ENCODE measurements at regions not wholly inside any gene's neighbourhood (a gene's known extent, or its start where the extent isn't known, plus 50 kb on each side); places are given as distances from the start of the nearest gene placed in this dataset.

- TF ChIP-seq CTCF (conservative IDR thresholded peaks at IDR 0.05), result no peak
- no peaks in the 10 kb centered on the region for H3K36me3 Mint-ChIP-seq (ENCODE audit: low read depth)
These were observed 174.4 kb downstream of the PCSK1 start for GRCh38 chr5:96258692-96259091.

GRCh38 chr5:96257904-96258303 is 175.1 kb downstream of the PCSK1 start:
- Mint-ChIP-seq H3K27ac (no peak overlapping the region), H3K4me3 (no peak overlapping the region), H3K9me3 (no peaks in the 10 kb centered on the region), H3K36me3 (ENCODE audit: low read depth) (no peaks in the 10 kb centered on the region), H3K4me1 (no peaks in the 10 kb centered on the region), H3K27me3 (ENCODE audit: insufficient read depth) (no peaks in the 10 kb centered on the region)
- no peak overlapping the region for H3K9ac ChIP-seq (ENCODE audit: extremely low read depth, low read length, poor library complexity, severe bottlenecking)
- 89 to 100% methylated on average over 1 to 2 of the region's 2 CpGs for WGBS, 2 experiments (ENCODE audit: insufficient coverage in 1 of 2, insufficient read length in 1 of 2)
- TF ChIP-seq CTCF (conservative IDR thresholded peaks at IDR 0.05), result no peak
- no peak overlapping the region for H3K27ac ChIP-seq (ENCODE audit: low read depth, low read length)
- DNase-seq, result no peak
- no peaks in the 10 kb centered on the region for H3K27me3 ChIP-seq (ENCODE audit: control insufficient read depth, insufficient read depth, low read length, poor library complexity, severe bottlenecking)
- H3K36me3 ChIP-seq (ENCODE audit: control insufficient read depth, insufficient read depth, low read length), result no peaks in the 10 kb centered on the region
- no peaks in the 10 kb centered on the region for H3K9me3 ChIP-seq (ENCODE audit: control insufficient read depth, low read length)
- H3K4me1 ChIP-seq (ENCODE audit: control insufficient read depth, insufficient read depth, low read length), result no peaks in the 10 kb centered on the region
- H3K4me3 ChIP-seq (ENCODE audit: low read length), result no peak overlapping the region

More at GRCh38 chr5:96258692-96259091, 174.4 kb downstream of the PCSK1 start:
- Histone ChIP-seq H3K27ac (ENCODE audit: low read depth, low read length) (no peak overlapping the region), H3K4me3 (ENCODE audit: low read length) (no peak overlapping the region), H3K9me3 (ENCODE audit: control insufficient read depth, low read length) (no peaks in the 10 kb centered on the region), H3K4me1 (ENCODE audit: control insufficient read depth, insufficient read depth, low read length) (no peaks in the 10 kb centered on the region), H3K36me3 (ENCODE audit: control insufficient read depth, insufficient read depth, low read length) (no peaks in the 10 kb centered on the region), H3K27me3 (ENCODE audit: control insufficient read depth, insufficient read depth, low read length, poor library complexity, severe bottlenecking) (no peaks in the 10 kb centered on the region), H3K9ac (ENCODE audit: extremely low read depth, low read length, poor library complexity, severe bottlenecking) (no peak overlapping the region)
- no peak for DNase-seq
- H3K4me1 Mint-ChIP-seq, result no peaks in the 10 kb centered on the region
- no peaks in the 10 kb centered on the region for H3K9me3 Mint-ChIP-seq
- H3K4me3 Mint-ChIP-seq, result no peak overlapping the region
- H3K27me3 Mint-ChIP-seq (ENCODE audit: insufficient read depth), result no peaks in the 10 kb centered on the region
- no peak overlapping the region for H3K27ac Mint-ChIP-seq

DNA sequence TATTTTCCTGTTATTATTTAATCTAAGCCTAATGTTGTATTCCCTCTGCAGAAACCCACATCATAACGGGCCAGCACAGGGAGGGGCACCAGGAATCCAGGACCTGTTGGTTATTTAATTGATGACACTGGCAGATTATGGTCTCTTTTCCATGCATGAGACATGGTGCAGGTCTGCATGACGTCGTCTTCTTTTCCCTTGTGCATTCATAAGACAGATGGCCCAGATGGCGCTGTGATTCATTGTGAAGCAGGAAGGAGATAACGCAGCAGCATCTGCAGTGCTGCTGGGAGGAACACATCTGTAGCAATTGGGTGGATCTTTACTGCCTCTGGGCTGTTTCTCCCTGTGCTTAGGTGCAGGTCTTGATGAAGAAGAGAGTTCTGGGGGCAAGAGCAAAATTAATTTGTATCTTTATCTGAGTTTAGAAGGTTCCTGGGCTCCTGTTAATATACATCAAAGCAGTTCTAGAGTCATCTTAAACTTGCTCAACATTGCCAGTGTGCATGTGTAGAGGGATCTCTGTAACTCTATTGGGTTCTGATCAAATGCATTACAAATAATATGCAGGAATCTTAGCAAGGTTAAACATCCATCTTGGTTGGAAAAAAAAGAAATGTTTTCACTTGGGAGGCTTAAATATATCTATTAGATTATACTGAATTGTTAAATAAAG is 176.1 kb downstream of the PCSK1 start:
- H3K9me3 Mint-ChIP-seq, result no peaks in the 10 kb centered on the region
- H3K4me3 Mint-ChIP-seq, result no peak overlapping the region
- Histone ChIP-seq H3K36me3 (ENCODE audit: control insufficient read depth, insufficient read depth, low read length) (no peaks in the 10 kb centered on the region), H3K27me3 (ENCODE audit: control insufficient read depth, insufficient read depth, low read length, poor library complexity, severe bottlenecking) (no peaks in the 10 kb centered on the region), H3K4me1 (ENCODE audit: control insufficient read depth, insufficient read depth, low read length) (no peaks in the 10 kb centered on the region), H3K4me3 (ENCODE audit: low read length) (no peak overlapping the region), H3K9ac (ENCODE audit: extremely low read depth, low read length, poor library complexity, severe bottlenecking) (no peak overlapping the region), H3K27ac (ENCODE audit: low read depth, low read length) (no peak overlapping the region), H3K9me3 (ENCODE audit: control insufficient read depth, low read length) (no peaks in the 10 kb centered on the region)
- H3K27ac Mint-ChIP-seq, result no peak overlapping the region
- H3K27me3 Mint-ChIP-seq (ENCODE audit: insufficient read depth), result no peaks in the 10 kb centered on the region
- TF ChIP-seq CTCF (conservative IDR thresholded peaks at IDR 0.05), result no peak
- no peak for DNase-seq
- no peaks in the 10 kb centered on the region for H3K4me1 Mint-ChIP-seq
- 88 to 92% methylated on average over 3 to 5 of the region's 5 CpGs for WGBS, 2 experiments (ENCODE audit: insufficient coverage in 1 of 2, insufficient read length in 1 of 2)
- H3K36me3 Mint-ChIP-seq (ENCODE audit: low read depth), result no peaks in the 10 kb centered on the region
